Activated CD4-positive, alpha-beta T cell treated with anti-CD3 and anti-CD28 coated beads, Interleukin-2, Interleukin-4, amounts not matched to agents 100 ng/mL and 50 ng/mL, durations not matched to agents 16 hours and 8 hours (primary cell): ENCODE measurements at regions not wholly inside any gene's neighbourhood (a gene's known extent, or its start where the extent isn't known, plus 50 kb on each side); places are given as distances from the start of the nearest gene placed in this dataset.

Source experiments
- DNase-seq: peaks from one replicate; pipeline ENCODE4 v3.0.0-alpha.2; 2020; ENCODE audit warnings: low spot score

- no peak for DNase-seq
Measured at GRCh38 chr16:86320237-86320595, 190.1 kb upstream of the FOXF1 start.

- no peak for DNase-seq
Measured at GRCh38 chr16:86321491-86321890, 188.8 kb upstream of the FOXF1 start.

- no peak for DNase-seq
Measured at GRCh38 chr16:86322283-86322682, 188.0 kb upstream of the FOXF1 start.

- DNase-seq, result no peak
Measured at GRCh38 chr16:86322806-86323205, 187.5 kb upstream of the FOXF1 start.

GRCh38 chr16:86324320-86324719 lies 186.0 kb upstream of the FOXF1 start:
- no peak for DNase-seq

GRCh38 chr16:86325360-86325759 lies 185.0 kb upstream of the FOXF1 start:
- DNase-seq, result no peak

GRCh38 chr16:86325895-86326294 lies 184.4 kb upstream of the FOXF1 start:
- no peak for DNase-seq

GRCh38 chr16:86327321-86327720 lies 183.0 kb upstream of the FOXF1 start:
- no peak for DNase-seq

- DNase-seq, result no peak
Measured at GRCh38 chr16:86330906-86331305, 179.4 kb upstream of the FOXF1 start.

- DNase-seq, result no peak
Measured at GRCh38 chr16:86334079-86334635, 176.2 kb upstream of the FOXF1 start.

GRCh38 chr16:86335266-86336172 lies 174.8 kb upstream of the FOXF1 start:
- DNase-seq, result no peak

GRCh38 chr16:86337138-86337537 lies 173.2 kb upstream of the FOXF1 start:
- no peak for DNase-seq

GRCh38 chr16:86337581-86338402 lies 172.5 kb upstream of the FOXF1 start:
- DNase-seq, result no peak

GRCh38 chr16:86338403-86339115 lies 171.8 kb upstream of the FOXF1 start:
- DNase-seq, result no peak

GRCh38 chr16:86342161-86342834 lies 168.0 kb upstream of the FOXF1 start:
- DNase-seq, result no peak

- no peak for DNase-seq
Measured at GRCh38 chr16:86343027-86343795, 167.1 kb upstream of the FOXF1 start.

- DNase-seq, result no peak
Measured at GRCh38 chr16:86343796-86344585, 166.3 kb upstream of the FOXF1 start.

- DNase-seq, result no peak
Measured at GRCh38 chr16:86344586-86344871, 165.8 kb upstream of the FOXF1 start.

- no peak for DNase-seq
Measured at GRCh38 chr16:86344881-86345280, 165.4 kb upstream of the FOXF1 start.

GRCh38 chr16:86345516-86345915 lies 164.8 kb upstream of the FOXF1 start:
- DNase-seq, result no peak
